ENCODE measurements at regions not wholly inside any gene's neighbourhood (a gene's known extent, or its start where the extent isn't known, plus 50 kb on each side); places are given as distances from the start of the nearest gene placed in this dataset.

GRCh38 chr4:123599920-123600810 lies 203.6 kb downstream of the SPRY1 start (continued):
- TF ChIP-seq HMGXB4 (CRISPR knock-in tag; IDR thresholded peaks at IDR 0.05), result no peak
- no peak for TF ChIP-seq ZNF425 (CRISPR knock-in tag; conservative IDR thresholded peaks at IDR 0.05)
- TF ChIP-seq TEAD1 (CRISPR knock-in tag; IDR thresholded peaks at IDR 0.05), result 0 out of 2 replicates have a peak, but pooled peaks have one; percentile 68
- TF ChIP-seq ZNF121 (CRISPR knock-in tag; IDR thresholded peaks at IDR 0.05), result no peak

- POLR2A ChIA-PET, result no interaction called here
- CTCF ChIA-PET, result interaction anchor here (0.7 to 1.4 kb wide), 2 partner anchors 37 to 1498 kb away, joined by 3 to 4 read pairs; no protein-coding TSS in a partner anchor
- Mint-ChIP-seq H3K4me1 (peaks cover 47% of the 10 kb centered on the region), H3K27me3 (ENCODE audit: low read depth) (no peaks in the 10 kb centered on the region; the same call in 1 of the 2 replicates), H3K4me3 (no peak overlapping the region; the same call in 1 of the 2 replicates), H3K27ac (peak overlapping the region; percentile 77), H3K9me3 (peaks cover 10% of the 10 kb centered on the region), H3K36me3 (no peaks in the 10 kb centered on the region)
- no peak for ATAC-seq
- DNase-seq (ENCODE audit: low spot score), result no peak
- TF ChIP-seq NFE2L1 (CRISPR knock-in tag; IDR thresholded peaks at IDR 0.05) (no peak), ZNF138 (CRISPR knock-in tag; conservative IDR thresholded peaks at IDR 0.05) (no peak), ZNF317 (CRISPR knock-in tag; IDR thresholded peaks at IDR 0.05; ENCODE audit: borderline replicate concordance, low read depth) (no peak), KAT7 (CRISPR knock-in tag; IDR thresholded peaks at IDR 0.05; ENCODE audit: borderline replicate concordance) (no peak), ETV6 (CRISPR knock-in tag; IDR thresholded peaks at IDR 0.05) (no peak), CREM (CRISPR knock-in tag; IDR thresholded peaks at IDR 0.05) (no peak), JUN (CRISPR knock-in tag; IDR thresholded peaks at IDR 0.05) (no peak), USF1 (CRISPR knock-in tag; IDR thresholded peaks at IDR 0.05) (no peak), NR3C1 (CRISPR knock-in tag; conservative IDR thresholded peaks at IDR 0.05; ENCODE audit: low read depth) (no peak), ATF3 (CRISPR knock-in tag; conservative IDR thresholded peaks at IDR 0.05) (no peak), SOX15 (CRISPR knock-in tag; IDR thresholded peaks at IDR 0.05) (no peak), NR2C2 (CRISPR knock-in tag; IDR thresholded peaks at IDR 0.05) (no peak), GABPB1 (CRISPR knock-in tag; IDR thresholded peaks at IDR 0.05) (no peak), ZBTB21 (CRISPR knock-in tag; IDR thresholded peaks at IDR 0.05; ENCODE audit: borderline replicate concordance) (no peak), ZNF425 (CRISPR knock-in tag; conservative IDR thresholded peaks at IDR 0.05) (no peak), CBFB (CRISPR knock-in tag; IDR thresholded peaks at IDR 0.05; ENCODE audit: low read depth) (no peak), E2F1 (CRISPR knock-in tag; IDR thresholded peaks at IDR 0.05) (no peak), CTCF (IDR thresholded peaks at IDR 0.05) (no peak)
These were observed 204.7 kb downstream of the SPRY1 start for GRCh38 chr4:123600987-123601904.

Measured in WTC11 (cell line).